ENCODE measurements at regions not wholly inside any gene's neighbourhood (a gene's known extent, or its start where the extent isn't known, plus 50 kb on each side); places are given as distances from the start of the nearest gene placed in this dataset.

DNA sequence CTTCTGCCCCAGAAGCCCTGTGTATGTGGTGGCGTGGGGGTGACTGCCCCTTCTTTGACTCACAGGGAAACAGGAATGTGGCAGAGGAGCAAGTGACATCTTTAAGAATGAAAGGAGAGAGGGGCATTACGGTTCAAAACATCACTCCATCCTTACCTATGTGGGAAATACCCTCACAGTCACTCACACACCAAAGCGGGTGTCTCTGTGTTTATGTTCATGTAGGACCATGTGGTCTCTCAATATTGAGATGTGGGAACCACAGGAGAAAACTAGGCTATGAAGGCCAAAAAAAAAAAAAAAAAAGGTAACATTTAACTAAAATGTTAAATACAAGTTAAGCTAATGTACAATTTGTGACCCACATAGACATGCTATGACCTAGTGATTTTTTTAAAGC is 153.6 kb upstream of the GPR12 start:
- TF ChIP-seq, protein P1, sequence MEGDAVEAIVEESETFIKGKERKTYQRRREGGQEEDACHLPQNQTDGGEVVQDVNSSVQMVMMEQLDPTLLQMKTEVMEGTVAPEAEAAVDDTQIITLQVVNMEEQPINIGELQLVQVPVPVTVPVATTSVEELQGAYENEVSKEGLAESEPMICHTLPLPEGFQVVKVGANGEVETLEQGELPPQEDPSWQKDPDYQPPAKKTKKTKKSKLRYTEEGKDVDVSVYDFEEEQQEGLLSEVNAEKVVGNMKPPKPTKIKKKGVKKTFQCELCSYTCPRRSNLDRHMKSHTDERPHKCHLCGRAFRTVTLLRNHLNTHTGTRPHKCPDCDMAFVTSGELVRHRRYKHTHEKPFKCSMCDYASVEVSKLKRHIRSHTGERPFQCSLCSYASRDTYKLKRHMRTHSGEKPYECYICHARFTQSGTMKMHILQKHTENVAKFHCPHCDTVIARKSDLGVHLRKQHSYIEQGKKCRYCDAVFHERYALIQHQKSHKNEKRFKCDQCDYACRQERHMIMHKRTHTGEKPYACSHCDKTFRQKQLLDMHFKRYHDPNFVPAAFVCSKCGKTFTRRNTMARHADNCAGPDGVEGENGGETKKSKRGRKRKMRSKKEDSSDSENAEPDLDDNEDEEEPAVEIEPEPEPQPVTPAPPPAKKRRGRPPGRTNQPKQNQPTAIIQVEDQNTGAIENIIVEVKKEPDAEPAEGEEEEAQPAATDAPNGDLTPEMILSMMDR (IDR thresholded peaks at IDR 0.05): no peak
- TF ChIP-seq POLR2AphosphoS5 (IDR thresholded peaks at IDR 0.05): no peak
